Colonic mucosa (tissue), 4 donors: ENCODE measurements at regions not wholly inside any gene's neighbourhood (a gene's known extent, or its start where the extent isn't known, plus 50 kb on each side); places are given as distances from the start of the nearest gene placed in this dataset.

ENCODE experiments used
- DNase-seq: peaks from one replicate; pipeline ENCODE4 v3.0.0-alpha.2; 2020
- H3K27ac ChIP-seq: fragments of 200-600 bp; one replicate; pipeline ENCODE4 v1.8.0; 2021
- H3K27me3 ChIP-seq: fragments of 200-600 bp; one replicate; pipeline ENCODE4 v1.8.0; 2021
- H3K36me3 ChIP-seq: fragments of 200-600 bp; one replicate; pipeline ENCODE4 v1.8.0; 2021
- H3K4me1 ChIP-seq: fragments of 200-600 bp; one replicate; pipeline ENCODE4 v1.8.0; 2021; ENCODE audit warnings: mild to moderate bottlenecking
- H3K4me3 ChIP-seq: fragments of 200-600 bp; one replicate; pipeline ENCODE4 v1.8.0; 2021
- H3K9ac ChIP-seq, 2 donors: one replicate each; pipeline ENCODE4 v1.7.0; 2013; ENCODE audit warnings: control low read depth in 2 of 2, low read depth in 2 of 2, low read length in 2 of 2
- H3K9me3 ChIP-seq: fragments of 200-600 bp; one replicate; pipeline ENCODE4 v1.8.0; 2021
- CTCF ChIP-seq: fragments of 200-600 bp; IDR thresholded peaks from one replicate; pipeline ENCODE4 v1.8.0; 2022; ENCODE audit warnings: antibody characterized with exemption, mild to moderate bottlenecking
- intact Hi-C: fragments of 100-400 bp; cut with DNase I; formaldehyde crosslinking; loops from one replicate; pipeline ENCODE4 v1.14.1; 2022
- donor health status: healthy.
- donor health status: DM: no; HTN: no; CAD: no.
- donor health status: DM: no; HTN: no; CAD: no.

GRCh38 chr13:87999240-87999700 lies 328.1 kb downstream of the SLITRK5 start:
- Histone ChIP-seq H3K27ac (no peak overlapping the region), H3K4me1 (no peaks in the 10 kb centered on the region), H3K9ac (no peak overlapping the region), H3K36me3 (no peaks in the 10 kb centered on the region), H3K27me3 (no peaks in the 10 kb centered on the region), H3K9me3 (no peaks in the 10 kb centered on the region), H3K4me3 (no peak overlapping the region)
- intact Hi-C loops: no loop called here
- no peak for TF ChIP-seq CTCF
- no peak for DNase-seq

GRCh38 chr13:87999788-88000187 lies 328.6 kb downstream of the SLITRK5 start:
- Histone ChIP-seq H3K9ac (no peak overlapping the region), H3K27ac (no peak overlapping the region), H3K4me3 (no peak overlapping the region), H3K4me1 (no peaks in the 10 kb centered on the region), H3K36me3 (no peaks in the 10 kb centered on the region), H3K9me3 (no peaks in the 10 kb centered on the region), H3K27me3 (no peaks in the 10 kb centered on the region)
- no peak for TF ChIP-seq CTCF
- DNase-seq: no peak
- intact Hi-C loops: no loop called here

- TF ChIP-seq CTCF: no peak
- Histone ChIP-seq H3K9me3 (no peaks in the 10 kb centered on the region), H3K4me1 (no peaks in the 10 kb centered on the region), H3K27me3 (no peaks in the 10 kb centered on the region), H3K36me3 (no peaks in the 10 kb centered on the region), H3K9ac (no peak overlapping the region), H3K27ac (no peak overlapping the region), H3K4me3 (no peak overlapping the region)
- intact Hi-C loops: no loop called here
- DNase-seq: no peak
Observed at GRCh38 chr13:88000239-88000638, 329.1 kb downstream of the SLITRK5 start.

GRCh38 chr13:88000787-88001186 lies 329.6 kb downstream of the SLITRK5 start:
- Histone ChIP-seq H3K36me3 (no peaks in the 10 kb centered on the region), H3K9ac (no peak overlapping the region), H3K9me3 (no peaks in the 10 kb centered on the region), H3K27ac (no peak overlapping the region), H3K4me1 (no peaks in the 10 kb centered on the region), H3K27me3 (no peaks in the 10 kb centered on the region), H3K4me3 (no peak overlapping the region)
- intact Hi-C loops: no loop called here
- DNase-seq: no peak
- TF ChIP-seq CTCF: no peak

GRCh38 chr13:88005188-88005587 lies 334.0 kb downstream of the SLITRK5 start:
- Histone ChIP-seq H3K9ac (no peak overlapping the region), H3K27ac (no peak overlapping the region), H3K9me3 (no peaks in the 10 kb centered on the region), H3K36me3 (no peaks in the 10 kb centered on the region), H3K4me3 (no peak overlapping the region), H3K4me1 (no peaks in the 10 kb centered on the region), H3K27me3 (no peaks in the 10 kb centered on the region)
- intact Hi-C loops: no loop called here
- no peak for TF ChIP-seq CTCF
- no peak for DNase-seq

GRCh38 chr13:88014527-88014926 lies 343.4 kb downstream of the SLITRK5 start:
- no peaks in the 10 kb centered on the region for H3K36me3 ChIP-seq
- TF ChIP-seq CTCF: no peak
- no peak overlapping the region for H3K9ac ChIP-seq
- H3K9me3 ChIP-seq: no peaks in the 10 kb centered on the region
- DNase-seq: no peak
- intact Hi-C loops: no loop called here
- no peaks in the 10 kb centered on the region for H3K27me3 ChIP-seq
- H3K4me1 ChIP-seq: no peaks in the 10 kb centered on the region
- H3K27ac ChIP-seq: no peak overlapping the region
- no peak overlapping the region for H3K4me3 ChIP-seq
